ENCODE measurements at regions not wholly inside any gene's neighbourhood (a gene's known extent, or its start where the extent isn't known, plus 50 kb on each side); places are given as distances from the start of the nearest gene placed in this dataset.
"Not testable (repeated sequence)": the region's sequence is repeated elsewhere in the genome, so short reads cannot be mapped to it uniquely, and the experiment has no call there.

- TF ChIP-seq, protein P1, sequence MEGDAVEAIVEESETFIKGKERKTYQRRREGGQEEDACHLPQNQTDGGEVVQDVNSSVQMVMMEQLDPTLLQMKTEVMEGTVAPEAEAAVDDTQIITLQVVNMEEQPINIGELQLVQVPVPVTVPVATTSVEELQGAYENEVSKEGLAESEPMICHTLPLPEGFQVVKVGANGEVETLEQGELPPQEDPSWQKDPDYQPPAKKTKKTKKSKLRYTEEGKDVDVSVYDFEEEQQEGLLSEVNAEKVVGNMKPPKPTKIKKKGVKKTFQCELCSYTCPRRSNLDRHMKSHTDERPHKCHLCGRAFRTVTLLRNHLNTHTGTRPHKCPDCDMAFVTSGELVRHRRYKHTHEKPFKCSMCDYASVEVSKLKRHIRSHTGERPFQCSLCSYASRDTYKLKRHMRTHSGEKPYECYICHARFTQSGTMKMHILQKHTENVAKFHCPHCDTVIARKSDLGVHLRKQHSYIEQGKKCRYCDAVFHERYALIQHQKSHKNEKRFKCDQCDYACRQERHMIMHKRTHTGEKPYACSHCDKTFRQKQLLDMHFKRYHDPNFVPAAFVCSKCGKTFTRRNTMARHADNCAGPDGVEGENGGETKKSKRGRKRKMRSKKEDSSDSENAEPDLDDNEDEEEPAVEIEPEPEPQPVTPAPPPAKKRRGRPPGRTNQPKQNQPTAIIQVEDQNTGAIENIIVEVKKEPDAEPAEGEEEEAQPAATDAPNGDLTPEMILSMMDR (IDR thresholded peaks at IDR 0.05) = no peak
- Mint-ChIP-seq H3K27ac (no peak overlapping the region), H3K4me1 (no peaks in the 10 kb centered on the region), H3K4me3 (no peak overlapping the region), H3K27me3 (ENCODE audit: low read depth, poor library complexity) (peaks cover 13% of the 10 kb centered on the region), H3K9me3 (peaks cover 50% of the 10 kb centered on the region), H3K36me3 (ENCODE audit: low read depth) (no peaks in the 10 kb centered on the region)
- no peak for DNase-seq
These were observed 597.0 kb downstream of the UQCRFS1 start for GRCh38 chr19:28615966-28616365.

GRCh38 chr19:28615546-28615916, 597.4 kb downstream of the UQCRFS1 start:
- TF ChIP-seq, protein P1 (IDR thresholded peaks at IDR 0.05) = no peak
- no peaks in the 10 kb centered on the region for H3K4me1 Mint-ChIP-seq
- peaks cover 13% of the 10 kb centered on the region for H3K27me3 Mint-ChIP-seq (ENCODE audit: low read depth, poor library complexity)
- H3K4me3 Mint-ChIP-seq = no peak overlapping the region
- no peak overlapping the region for H3K27ac Mint-ChIP-seq
- no peak for DNase-seq
- H3K9me3 Mint-ChIP-seq = peaks cover 50% of the 10 kb centered on the region
- H3K36me3 Mint-ChIP-seq (ENCODE audit: low read depth) = no peaks in the 10 kb centered on the region

DNA sequence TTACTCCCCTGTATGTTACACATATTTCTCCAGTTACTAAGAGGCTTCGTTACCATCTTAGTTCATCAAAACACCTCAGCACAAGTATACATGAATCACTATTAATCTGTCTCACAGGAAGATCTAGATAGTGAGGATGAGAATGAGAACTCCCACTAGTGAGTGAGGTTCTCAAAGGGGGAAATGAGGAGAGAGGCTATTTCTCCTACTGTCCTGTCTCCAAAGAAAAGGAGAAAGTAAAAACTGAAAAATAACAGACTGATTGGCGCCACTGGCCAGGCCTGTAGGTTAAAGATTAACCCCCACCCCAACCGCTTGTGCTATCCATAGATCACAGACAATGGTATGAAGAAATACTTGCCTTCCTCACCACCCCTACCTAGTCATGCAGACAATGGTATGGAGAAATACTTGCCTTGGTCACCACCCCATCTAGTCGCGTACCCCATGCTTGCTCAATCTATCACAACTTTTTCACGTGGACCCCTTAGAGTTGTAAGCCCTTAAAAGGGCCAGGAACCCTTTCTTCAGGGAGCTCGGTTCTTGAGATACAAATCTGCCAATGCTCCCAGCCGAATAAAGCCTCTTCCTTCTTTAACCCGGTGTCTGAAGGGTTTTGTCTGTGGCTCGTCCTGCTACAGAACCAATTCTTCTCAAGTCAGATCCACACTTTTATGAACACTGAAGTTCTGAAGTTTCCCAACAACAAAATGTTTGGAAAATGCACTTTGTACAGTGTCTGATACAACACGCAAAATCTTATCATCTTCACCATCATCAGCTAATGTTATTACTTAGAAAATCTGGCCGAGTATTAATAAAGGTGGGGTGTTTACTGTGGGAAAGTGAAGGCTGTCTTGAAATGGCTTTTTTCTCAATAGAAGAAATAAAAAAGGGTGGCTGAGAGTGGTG, 598.1 kb downstream of the UQCRFS1 start:
- no peak overlapping the region for H3K4me3 Mint-ChIP-seq
- H3K27me3 Mint-ChIP-seq (ENCODE audit: low read depth, poor library complexity) = peaks cover 13% of the 10 kb centered on the region
- no peak for DNase-seq
- peaks cover 50% of the 10 kb centered on the region for H3K9me3 Mint-ChIP-seq
- H3K36me3 Mint-ChIP-seq (ENCODE audit: low read depth) = no peaks in the 10 kb centered on the region
- H3K4me1 Mint-ChIP-seq = no peaks in the 10 kb centered on the region
- no peak overlapping the region for H3K27ac Mint-ChIP-seq
- TF ChIP-seq, protein P1 (IDR thresholded peaks at IDR 0.05) = no peak

- DNase-seq = no peak
- no peaks in the 10 kb centered on the region for H3K36me3 Mint-ChIP-seq (ENCODE audit: low read depth)
- TF ChIP-seq, protein P1 (IDR thresholded peaks at IDR 0.05) = no peak
- H3K27ac Mint-ChIP-seq = no peak overlapping the region
- H3K9me3 Mint-ChIP-seq = peaks cover 63% of the 10 kb centered on the region
- H3K27me3 Mint-ChIP-seq (ENCODE audit: low read depth, poor library complexity) = peaks cover 10% of the 10 kb centered on the region
- no peaks in the 10 kb centered on the region for H3K4me1 Mint-ChIP-seq
- H3K4me3 Mint-ChIP-seq = no peak overlapping the region
These were observed 600.6 kb downstream of the UQCRFS1 start for GRCh38 chr19:28612275-28612769.

DNA sequence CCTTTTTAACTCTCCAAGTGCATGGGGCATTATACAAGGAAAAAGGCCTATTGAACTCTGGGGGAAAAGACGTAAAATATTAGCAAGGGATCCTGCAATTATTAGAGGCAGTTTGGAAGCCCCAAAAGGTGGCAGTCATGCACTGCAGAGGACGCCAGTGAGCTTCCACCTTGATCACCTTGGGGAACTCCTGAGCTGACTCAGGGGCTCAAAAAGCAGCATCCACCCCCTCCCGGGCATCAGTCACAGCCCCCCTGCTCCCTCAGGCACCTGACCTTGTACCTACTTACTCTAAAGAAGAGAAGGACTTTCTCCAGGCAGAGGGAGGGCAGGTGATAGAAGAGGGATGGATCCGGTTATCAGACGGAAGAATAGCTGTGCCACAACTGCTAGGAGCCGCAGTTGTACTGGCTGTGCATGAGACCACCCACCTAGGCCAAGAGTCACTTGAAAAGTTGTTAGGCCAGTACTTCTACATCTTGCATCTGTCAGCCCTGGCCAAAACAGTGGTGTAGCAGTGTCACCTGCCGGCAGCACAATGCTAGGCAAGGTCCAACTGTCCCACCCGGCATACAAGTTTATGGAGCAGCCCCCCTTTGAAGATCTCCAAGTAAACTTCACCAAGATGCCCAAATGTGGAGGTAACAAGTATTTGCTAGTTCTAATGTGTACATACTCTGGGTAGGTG, 601.6 kb downstream of the UQCRFS1 start:
- not testable (repeated sequence) for H3K36me3 Mint-ChIP-seq (ENCODE audit: low read depth); H3K4me3 Mint-ChIP-seq; H3K27me3 Mint-ChIP-seq (ENCODE audit: low read depth, poor library complexity); H3K4me1 Mint-ChIP-seq; DNase-seq; H3K27ac Mint-ChIP-seq
- peaks cover 65% of the 10 kb centered on the region for H3K9me3 Mint-ChIP-seq

DNA sequence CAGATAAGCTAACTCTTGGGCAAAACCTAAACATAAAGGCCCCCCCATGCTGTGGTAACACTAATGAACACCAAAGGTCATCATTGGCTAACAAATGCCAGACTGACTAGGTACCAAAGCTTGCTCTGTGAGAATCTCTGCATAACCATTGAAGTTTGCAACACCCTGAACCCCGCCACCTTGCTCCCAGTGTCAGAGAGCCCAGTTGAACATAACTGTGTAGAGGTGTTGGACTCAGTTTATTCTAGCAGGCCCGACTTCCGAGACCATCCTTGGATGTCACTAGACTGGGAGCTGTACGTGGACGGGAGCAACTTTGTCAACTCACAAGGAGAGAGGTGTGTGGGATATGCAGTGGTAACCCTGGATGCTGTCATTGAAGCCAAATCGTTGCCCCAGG, 602.2 kb downstream of the UQCRFS1 start:
- Mint-ChIP-seq H3K4me3 (no peak overlapping the region), H3K36me3 (ENCODE audit: low read depth) (peaks cover 10% of the 10 kb centered on the region), H3K9me3 (peaks cover 67% of the 10 kb centered on the region), H3K4me1 (no peaks in the 10 kb centered on the region), H3K27ac (no peak overlapping the region), H3K27me3 (ENCODE audit: low read depth, poor library complexity) (peaks cover 6% of the 10 kb centered on the region)
- no peak for DNase-seq
- TF ChIP-seq, protein P1 (IDR thresholded peaks at IDR 0.05) = no peak
